Embryonic facial prominence (tissue), 1 donor: ENCODE measurements at regions not wholly inside any gene's neighbourhood (a gene's known extent, or its start where the extent isn't known, plus 50 kb on each side); places are given as distances from the start of the nearest gene placed in this dataset.

ENCODE experiments used
- DNase-seq: peaks from one replicate; pipeline ENCODE4 v3.0.0-alpha.2; 2016; ENCODE audit errors: extremely low spot score

GRCh38 chr14:99075771-99076375, 196.1 kb downstream of the BCL11B start:
- DNase-seq, result no peak

GRCh38 chr14:99077076-99077843, 194.7 kb downstream of the BCL11B start:
- no peak for DNase-seq

GRCh38 chr14:99077844-99078236, 194.2 kb downstream of the BCL11B start:
- no peak for DNase-seq

GRCh38 chr14:99078426-99078825, 193.6 kb downstream of the BCL11B start:
- DNase-seq, result no peak

- no peak for DNase-seq
These were observed 192.8 kb downstream of the BCL11B start for GRCh38 chr14:99079061-99079727.

- no peak for DNase-seq
These were observed 191.7 kb downstream of the BCL11B start for GRCh38 chr14:99080306-99080705.

- no peak for DNase-seq
These were observed 190.7 kb downstream of the BCL11B start for GRCh38 chr14:99081156-99081765.

- DNase-seq, result no peak
These were observed 190.1 kb downstream of the BCL11B start for GRCh38 chr14:99081880-99082279.

GRCh38 chr14:99093532-99094517, 178.2 kb downstream of the BCL11B start:
- no peak for DNase-seq

GRCh38 chr14:99094901-99095300, 177.1 kb downstream of the BCL11B start:
- DNase-seq, result no peak

GRCh38 chr14:99095369-99095768, 176.6 kb downstream of the BCL11B start:
- DNase-seq, result no peak

GRCh38 chr14:99098199-99098598, 173.8 kb downstream of the BCL11B start:
- DNase-seq, result no peak

- DNase-seq, result no peak
These were observed 172.8 kb downstream of the BCL11B start for GRCh38 chr14:99099051-99099787.

GRCh38 chr14:99100497-99101270, 171.3 kb downstream of the BCL11B start:
- no peak for DNase-seq

GRCh38 chr14:99101855-99102461, 170.0 kb downstream of the BCL11B start:
- DNase-seq, result no peak

- DNase-seq, result no peak
These were observed 155.2 kb downstream of the BCL11B start for GRCh38 chr14:99116741-99117295.

- DNase-seq, result no peak
These were observed 154.3 kb downstream of the BCL11B start for GRCh38 chr14:99117671-99118045.

GRCh38 chr14:99118046-99118721, 153.8 kb downstream of the BCL11B start:
- DNase-seq, result no peak

- DNase-seq, result no peak
These were observed 153.1 kb downstream of the BCL11B start for GRCh38 chr14:99118946-99119345.
